Coronary artery (tissue), 2 donors: ENCODE measurements at regions not wholly inside any gene's neighbourhood (a gene's known extent, or its start where the extent isn't known, plus 50 kb on each side); places are given as distances from the start of the nearest gene placed in this dataset.

Source experiments
- DNase-seq: peaks from one replicate; pipeline ENCODE4 v3.0.0-alpha.2; 2017; ENCODE audit warnings: low spot score
- H3K27ac ChIP-seq, 2 donors: fragments of 200-600 bp; sonication (generic); one replicate each; pipeline ENCODE4 v1.5.1; 2016 to 2019
- H3K4me3 ChIP-seq: fragments of 200-600 bp; sonication (generic); 2 replicates; pipeline ENCODE4 v1.5.1; 2016; ENCODE audit warnings: mild to moderate bottlenecking, moderate library complexity
- CTCF ChIP-seq: fragments of 200-600 bp; sonication (generic); IDR thresholded peaks from one replicate; pipeline ENCODE4 v1.5.1; 2019; ENCODE audit warnings: antibody characterized with exemption

- TF ChIP-seq CTCF: no peak
- H3K27ac ChIP-seq: no peak overlapping the region
- peak; percentile 12 for DNase-seq
- no peak overlapping the region for H3K4me3 ChIP-seq
Measured at GRCh38 chr10:47101196-47101595, 190.0 kb downstream of the PTPN20 start.

- no peak overlapping the region for H3K27ac ChIP-seq
- no peak for DNase-seq
- TF ChIP-seq CTCF: no peak
- no peak overlapping the region for H3K4me3 ChIP-seq
Measured at GRCh38 chr10:47101807-47102206, 190.6 kb downstream of the PTPN20 start.

DNA sequence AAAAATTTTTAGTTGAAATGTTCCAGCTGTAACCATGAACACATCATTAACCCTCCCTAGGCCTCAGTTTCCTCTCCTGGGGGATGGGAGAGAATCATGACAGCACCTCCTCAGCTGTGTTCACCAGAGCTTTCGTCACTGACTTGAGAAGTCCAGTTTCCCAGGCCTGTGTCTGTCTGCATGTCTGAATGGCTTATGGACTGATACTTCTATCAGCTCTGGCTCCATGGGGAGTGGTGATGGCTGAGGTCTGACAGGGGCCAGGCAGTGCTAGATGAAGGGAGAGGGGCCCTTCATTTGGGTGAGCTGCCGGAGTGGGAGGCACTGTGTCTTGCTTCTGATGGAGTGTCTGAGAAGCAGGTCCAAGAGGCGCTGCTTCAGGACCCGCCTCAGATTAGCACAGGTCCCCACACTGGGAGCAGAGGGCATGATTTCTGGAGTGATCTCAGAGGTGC lies 192.9 kb downstream of the PTPN20 start:
- Histone ChIP-seq H3K27ac (no peak overlapping the region), H3K4me3 (no peak overlapping the region)
- TF ChIP-seq CTCF: no peak
- DNase-seq: no peak

DNA sequence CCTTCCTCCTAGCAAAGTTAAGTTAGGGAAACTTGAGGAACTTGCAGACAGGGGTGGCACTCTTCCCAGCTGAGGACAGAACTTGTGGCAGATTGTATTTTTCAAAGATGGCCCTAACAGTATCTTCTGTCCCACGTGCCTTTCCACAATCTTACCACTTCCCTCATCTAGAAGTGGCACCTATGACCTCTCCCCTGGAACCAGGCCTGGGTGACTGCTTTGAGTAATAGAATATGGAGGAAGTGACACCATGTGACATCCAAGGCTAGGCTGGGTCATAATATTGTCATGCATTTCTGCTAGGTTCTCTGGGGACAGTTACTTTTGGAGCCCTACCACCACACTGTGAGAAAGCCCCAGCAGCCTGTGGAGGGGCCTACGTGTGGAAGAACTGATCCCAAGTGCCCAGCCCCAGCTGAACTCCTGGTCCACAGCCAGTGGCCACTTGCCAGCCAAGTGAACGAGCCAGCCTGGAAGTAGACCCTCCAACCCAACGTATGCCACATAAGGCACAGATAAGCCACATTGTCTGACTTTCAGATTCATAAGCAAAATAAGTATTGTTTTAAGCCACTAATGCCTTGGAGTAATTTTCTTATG lies 193.7 kb downstream of the PTPN20 start:
- no peak for TF ChIP-seq CTCF
- H3K27ac ChIP-seq: no peak overlapping the region
- no peak overlapping the region for H3K4me3 ChIP-seq
- no peak for DNase-seq

DNA sequence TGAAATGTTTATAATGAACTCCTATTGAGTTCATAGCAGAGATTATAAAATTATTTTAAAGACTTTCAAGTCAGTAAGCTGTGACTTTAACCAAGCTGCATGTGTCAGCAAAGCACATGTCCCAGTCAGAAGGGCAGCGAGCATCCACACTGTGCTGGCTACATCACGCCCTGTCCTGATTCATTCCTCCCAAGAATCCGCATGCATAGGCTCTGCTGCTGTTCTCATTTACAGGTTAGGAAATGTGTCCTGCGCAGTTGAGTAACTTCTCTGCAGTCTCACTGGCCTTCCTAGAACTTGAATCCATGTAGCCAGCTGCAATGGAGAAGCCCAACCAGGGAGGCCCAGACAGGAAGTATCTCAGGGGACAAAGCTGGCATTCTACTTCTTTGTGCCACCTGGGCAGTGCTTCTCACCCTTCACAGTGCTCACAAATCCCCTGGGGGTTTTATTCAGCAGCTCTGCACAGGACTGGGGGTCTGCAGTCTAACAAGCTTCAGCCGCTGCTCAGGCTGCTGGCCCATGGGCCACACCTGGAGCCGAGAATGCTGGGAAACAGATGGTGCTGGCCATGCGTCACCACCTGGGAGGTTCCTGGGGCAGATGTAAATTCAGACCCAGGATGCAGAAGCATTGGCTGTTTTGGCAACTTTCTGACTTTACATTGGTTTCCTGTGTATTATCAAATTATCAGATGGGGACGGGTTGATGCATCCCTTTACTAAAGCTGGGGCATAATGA lies 192.8 kb upstream of the GDF10 start:
- DNase-seq: no peak
- TF ChIP-seq CTCF: no peak

GRCh38 chr10:47109906-47110305 lies 190.1 kb upstream of the GDF10 start:
- H3K27ac ChIP-seq: no peak overlapping the region
- TF ChIP-seq CTCF: no peak
- no peak for DNase-seq
- H3K4me3 ChIP-seq: no peak overlapping the region

More for the DNA sequence above, 192.8 kb upstream of the GDF10 start:
- Histone ChIP-seq H3K4me3 (no peak overlapping the region), H3K27ac (no peak overlapping the region)

DNA sequence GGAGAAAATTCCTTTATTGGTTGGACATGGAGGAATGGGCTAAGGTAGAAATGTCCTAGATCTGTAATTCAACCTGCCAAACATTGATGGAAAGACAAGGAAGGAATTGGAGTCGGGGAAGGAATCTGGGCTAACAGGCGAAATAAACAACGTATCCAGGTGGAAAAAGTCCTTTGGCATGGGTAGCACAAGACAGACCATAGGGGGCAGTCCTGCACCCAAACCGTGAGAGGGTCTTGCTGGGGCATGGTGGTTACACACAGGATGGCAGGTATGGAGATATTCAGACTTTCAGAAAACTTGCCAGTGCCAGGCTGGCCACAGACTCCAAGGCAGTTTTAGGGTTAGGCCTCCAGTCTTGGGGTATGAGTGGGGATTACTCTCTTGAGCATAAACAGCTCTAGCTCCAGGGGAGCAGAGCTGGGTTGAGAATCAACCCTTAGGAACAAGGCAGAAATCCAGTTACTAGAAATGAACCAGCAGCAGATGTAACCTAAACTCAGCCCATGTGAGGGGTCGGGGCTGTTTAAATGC lies 188.6 kb upstream of the GDF10 start:
- no peak for TF ChIP-seq CTCF
- no peak for DNase-seq
- H3K4me3 ChIP-seq: no peak overlapping the region
- no peak overlapping the region for H3K27ac ChIP-seq
